Nephron progenitor cell (in vitro differentiated cells): ENCODE measurements at regions not wholly inside any gene's neighbourhood (a gene's known extent, or its start where the extent isn't known, plus 50 kb on each side); places are given as distances from the start of the nearest gene placed in this dataset.
"Not testable (repeated sequence)": the region's sequence is repeated elsewhere in the genome, so short reads cannot be mapped to it uniquely, and the experiment has no call there.

ENCODE experiments used
- DNase-seq: peaks from one replicate; pipeline ENCODE4 v3.0.0; 2021
- H3K27ac Mint-ChIP-seq: 2 replicates; pipeline ENCODE4 v1.8.0; 2021; ENCODE audit warnings: mild to moderate bottlenecking, moderate library complexity, mixed read lengths
- H3K27me3 Mint-ChIP-seq: 2 replicates; pipeline ENCODE4 v1.8.0; 2021; ENCODE audit warnings: mild to moderate bottlenecking, low read depth, mixed read lengths; ENCODE audit not compliant: poor library complexity
- H3K36me3 Mint-ChIP-seq: 2 replicates; pipeline ENCODE4 v1.8.0; 2021; ENCODE audit warnings: low read depth, mixed read lengths
- H3K4me1 Mint-ChIP-seq: 2 replicates; pipeline ENCODE4 v1.8.0; 2021; ENCODE audit warnings: mixed read lengths
- H3K4me3 Mint-ChIP-seq: 2 replicates; pipeline ENCODE4 v1.8.0; 2021; ENCODE audit warnings: mild to moderate bottlenecking, moderate library complexity, mixed read lengths
- H3K9me3 Mint-ChIP-seq: 2 replicates; pipeline ENCODE4 v1.8.0; 2021; ENCODE audit warnings: mild to moderate bottlenecking, moderate library complexity, mixed read lengths
- CTCF ChIP-seq: fragments of 200-600 bp; sonication (generic); IDR thresholded peaks from 2 replicates; pipeline ENCODE4 v1.5.0; 2021; ENCODE audit warnings: antibody characterized with exemption

GRCh38 chr5:53169933-53170332 is 60.4 kb upstream of the MOCS2 start:
- DNase-seq = no peak
- Mint-ChIP-seq H3K9me3 (peaks cover 7% of the 10 kb centered on the region), H3K27me3 (peaks cover 3% of the 10 kb centered on the region), H3K4me3 (no peak overlapping the region), H3K4me1 (peaks cover 26% of the 10 kb centered on the region), H3K36me3 (no peaks in the 10 kb centered on the region), H3K27ac (no peak overlapping the region)
- no peak for TF ChIP-seq CTCF

GRCh38 chr5:53170746-53171349 is 61.3 kb upstream of the MOCS2 start:
- Mint-ChIP-seq H3K27me3 (peaks cover 3% of the 10 kb centered on the region), H3K36me3 (peaks cover 4% of the 10 kb centered on the region), H3K9me3 (peaks cover 15% of the 10 kb centered on the region), H3K4me1 (peaks cover 22% of the 10 kb centered on the region), H3K4me3 (no peak overlapping the region), H3K27ac (no peak overlapping the region)
- DNase-seq = peak; percentile 15
- TF ChIP-seq CTCF = peak; percentile 61

- peaks cover 20% of the 10 kb centered on the region for H3K9me3 Mint-ChIP-seq
- H3K4me1 Mint-ChIP-seq = peaks cover 16% of the 10 kb centered on the region
- not testable (repeated sequence) for DNase-seq, H3K27ac Mint-ChIP-seq, H3K4me3 Mint-ChIP-seq, H3K36me3 Mint-ChIP-seq, H3K27me3 Mint-ChIP-seq
Measured at GRCh38 chr5:53172073-53172472, 62.5 kb upstream of the MOCS2 start.

- TF ChIP-seq CTCF = no peak
- Mint-ChIP-seq H3K27me3 (peaks cover 3% of the 10 kb centered on the region), H3K27ac (no peak overlapping the region), H3K9me3 (peaks cover 20% of the 10 kb centered on the region), H3K4me1 (peaks cover 15% of the 10 kb centered on the region), H3K4me3 (no peak overlapping the region), H3K36me3 (peaks cover 4% of the 10 kb centered on the region)
- no peak for DNase-seq
Measured at GRCh38 chr5:53172630-53173029, 63.1 kb upstream of the MOCS2 start.

- Mint-ChIP-seq H3K4me3 (no peak overlapping the region), H3K9me3 (peaks cover 20% of the 10 kb centered on the region), H3K36me3 (peaks cover 4% of the 10 kb centered on the region), H3K27ac (no peak overlapping the region), H3K4me1 (peaks cover 10% of the 10 kb centered on the region), H3K27me3 (peaks cover 3% of the 10 kb centered on the region)
- no peak for DNase-seq
- TF ChIP-seq CTCF = no peak
Measured at GRCh38 chr5:53173083-53173482, 63.5 kb upstream of the MOCS2 start.

GRCh38 chr5:53178830-53179229 is 69.3 kb upstream of the MOCS2 start:
- Mint-ChIP-seq H3K36me3 (peaks cover 4% of the 10 kb centered on the region), H3K9me3 (peaks cover 20% of the 10 kb centered on the region), H3K4me3 (no peak overlapping the region), H3K4me1 (no peaks in the 10 kb centered on the region), H3K27ac (no peak overlapping the region), H3K27me3 (peaks cover 3% of the 10 kb centered on the region)
- TF ChIP-seq CTCF = no peak
- no peak for DNase-seq
